Gastroesophageal sphincter (tissue), 3 donors: ENCODE measurements at regions not wholly inside any gene's neighbourhood (a gene's known extent, or its start where the extent isn't known, plus 50 kb on each side); places are given as distances from the start of the nearest gene placed in this dataset.

ENCODE experiments used
- EP300 ChIP-seq: sonication (generic); formaldehyde crosslinking; IDR thresholded peaks from one replicate; pipeline ENCODE4 v1.6.1; 2017; ENCODE audit warnings: antibody characterized with exemption, mild to moderate bottlenecking
- POLR2A ChIP-seq, 2 donors: fragments of 450-650 bp; IDR thresholded peaks; one replicate each; pipeline ENCODE4 v1.6.1; 2017; ENCODE audit warnings: antibody characterized with exemption in 2 of 2, mild to moderate bottlenecking in 2 of 2, moderate library complexity in 1 of 2
- POLR2AphosphoS5 ChIP-seq: sonication (generic); formaldehyde crosslinking; IDR thresholded peaks from one replicate; pipeline ENCODE4 v1.6.1; 2017; ENCODE audit warnings: antibody characterized with exemption
- TF ChIP-seq, protein P1 (sequence below), 4 experiments: fragments of 200-600 bp in 2 of 4; fragments of 450-650 bp in 2 of 4; sonication (generic) in 1 of 4; IDR thresholded peaks; one replicate each; pipeline ENCODE4 v1.5.1; 2017 to 2019; ENCODE audit warnings: antibody characterized with exemption in 4 of 4, mild to moderate bottlenecking in 2 of 4, moderate library complexity in 2 of 4

DNA sequence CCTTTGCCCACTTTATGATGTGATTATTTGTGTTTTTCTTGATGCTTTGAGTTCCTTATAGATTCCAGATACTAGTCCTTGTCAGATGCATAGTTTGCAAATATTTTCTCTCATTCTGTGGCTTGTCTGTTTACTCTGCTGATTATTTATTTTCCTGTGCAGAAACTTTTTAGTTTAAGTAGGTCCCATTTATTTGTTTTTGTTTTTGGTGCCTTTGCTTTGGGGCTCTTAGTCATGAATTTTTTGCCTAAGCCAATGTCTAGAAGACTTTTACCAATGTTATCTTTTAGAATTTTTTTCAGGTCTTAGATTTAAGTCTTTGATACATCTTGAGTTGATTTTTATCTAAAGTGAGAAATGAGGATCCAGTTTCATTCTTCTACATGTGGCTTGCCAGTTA, 667.3 kb downstream of the SLC16A7 start:
- TF ChIP-seq, protein P1, sequence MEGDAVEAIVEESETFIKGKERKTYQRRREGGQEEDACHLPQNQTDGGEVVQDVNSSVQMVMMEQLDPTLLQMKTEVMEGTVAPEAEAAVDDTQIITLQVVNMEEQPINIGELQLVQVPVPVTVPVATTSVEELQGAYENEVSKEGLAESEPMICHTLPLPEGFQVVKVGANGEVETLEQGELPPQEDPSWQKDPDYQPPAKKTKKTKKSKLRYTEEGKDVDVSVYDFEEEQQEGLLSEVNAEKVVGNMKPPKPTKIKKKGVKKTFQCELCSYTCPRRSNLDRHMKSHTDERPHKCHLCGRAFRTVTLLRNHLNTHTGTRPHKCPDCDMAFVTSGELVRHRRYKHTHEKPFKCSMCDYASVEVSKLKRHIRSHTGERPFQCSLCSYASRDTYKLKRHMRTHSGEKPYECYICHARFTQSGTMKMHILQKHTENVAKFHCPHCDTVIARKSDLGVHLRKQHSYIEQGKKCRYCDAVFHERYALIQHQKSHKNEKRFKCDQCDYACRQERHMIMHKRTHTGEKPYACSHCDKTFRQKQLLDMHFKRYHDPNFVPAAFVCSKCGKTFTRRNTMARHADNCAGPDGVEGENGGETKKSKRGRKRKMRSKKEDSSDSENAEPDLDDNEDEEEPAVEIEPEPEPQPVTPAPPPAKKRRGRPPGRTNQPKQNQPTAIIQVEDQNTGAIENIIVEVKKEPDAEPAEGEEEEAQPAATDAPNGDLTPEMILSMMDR (IDR thresholded peaks at IDR 0.05): no peak
- TF ChIP-seq POLR2A (IDR thresholded peaks at IDR 0.05) (no peak), EP300 (no peak), POLR2AphosphoS5 (no peak)
